GM21390 (cell line): ENCODE measurements at regions not wholly inside any gene's neighbourhood (a gene's known extent, or its start where the extent isn't known, plus 50 kb on each side); places are given as distances from the start of the nearest gene placed in this dataset.
"Not testable (repeated sequence)": the region's sequence is repeated elsewhere in the genome, so short reads cannot be mapped to it uniquely, and the experiment has no call there.

Experiments
- ATAC-seq: cut with Tn5 transposase; IDR thresholded peaks from one replicate; pipeline ENCODE4 v1.9.1; 2021; ENCODE audit not compliant: unreplicated experiment

GRCh38 chr4:146076081-146076480, 99.4 kb upstream of the LSM6 start:
- ATAC-seq: no peak

- ATAC-seq: peak; percentile 83
Measured at GRCh38 chr4:146073517-146073916, 102.0 kb upstream of the LSM6 start.

GRCh38 chr4:146072376-146072775, 103.1 kb upstream of the LSM6 start:
- no peak for ATAC-seq

GRCh38 chr4:146071390-146071789, 104.1 kb upstream of the LSM6 start:
- no peak for ATAC-seq

GRCh38 chr4:146063143-146063542, 112.4 kb upstream of the LSM6 start:
- ATAC-seq: peak; percentile 37

- ATAC-seq: no peak
Measured at GRCh38 chr4:146062340-146062739, 113.2 kb upstream of the LSM6 start.

- no peak for ATAC-seq
Measured at GRCh38 chr4:146061610-146062334, 113.7 kb upstream of the LSM6 start.

- ATAC-seq: peak; percentile 65
Measured at GRCh38 chr4:146059865-146060264, 115.7 kb upstream of the LSM6 start.

GRCh38 chr4:146059151-146059550, 116.4 kb upstream of the LSM6 start:
- peak; percentile 36 for ATAC-seq

GRCh38 chr4:146058531-146058930, 117.0 kb upstream of the LSM6 start:
- no peak for ATAC-seq

GRCh38 chr4:146054676-146055075, 116.1 kb upstream of the ZNF827 start:
- peak; percentile 26 for ATAC-seq

- no peak for ATAC-seq
Measured at GRCh38 chr4:146053891-146054290, 115.3 kb upstream of the ZNF827 start.

GRCh38 chr4:146051728-146052391, 113.2 kb upstream of the ZNF827 start:
- no peak for ATAC-seq

- no peak for ATAC-seq
Measured at GRCh38 chr4:146051223-146051622, 112.6 kb upstream of the ZNF827 start.

GRCh38 chr4:146049802-146050201, 111.2 kb upstream of the ZNF827 start:
- ATAC-seq: peak; percentile 94

GRCh38 chr4:146047768-146048167, 109.1 kb upstream of the ZNF827 start:
- ATAC-seq: not testable (repeated sequence)

- ATAC-seq: peak; percentile 84
Measured at GRCh38 chr4:146041139-146042004, 102.7 kb upstream of the ZNF827 start.

- ATAC-seq: no peak
Measured at GRCh38 chr4:146040623-146041022, 102.0 kb upstream of the ZNF827 start.

- ATAC-seq: no peak
Measured at GRCh38 chr4:146033149-146033548, 94.5 kb upstream of the ZNF827 start.

- peak; percentile 26 for ATAC-seq
Measured at GRCh38 chr4:146032234-146032860, 93.7 kb upstream of the ZNF827 start.
